CD4-positive, alpha-beta T cell treated with Interferon gamma for 1 hour (primary cell): ENCODE measurements at regions not wholly inside any gene's neighbourhood (a gene's known extent, or its start where the extent isn't known, plus 50 kb on each side); places are given as distances from the start of the nearest gene placed in this dataset.
A peak's percentile ranks its signal among the peaks of the same experiment; 100 is the strongest.

Experiments
- DNase-seq: peaks from one replicate; pipeline ENCODE4 v3.0.0-alpha.2; 2020

- no peak for DNase-seq
These were observed 110.7 kb downstream of the OGFRL1 start for GRCh38 chr6:71399279-71399678.

GRCh38 chr6:71400852-71401251 lies 112.2 kb downstream of the OGFRL1 start:
- DNase-seq, result no peak

GRCh38 chr6:71402096-71402495 lies 113.5 kb downstream of the OGFRL1 start:
- DNase-seq, result no peak

- DNase-seq, result no peak
These were observed 115.0 kb downstream of the OGFRL1 start for GRCh38 chr6:71403422-71404134.

GRCh38 chr6:71404145-71404966 lies 115.7 kb downstream of the OGFRL1 start:
- no peak for DNase-seq

- no peak for DNase-seq
These were observed 116.3 kb downstream of the OGFRL1 start for GRCh38 chr6:71404967-71405278.

- DNase-seq, result no peak
These were observed 116.8 kb downstream of the OGFRL1 start for GRCh38 chr6:71405416-71405815.

GRCh38 chr6:71406865-71407860 lies 118.6 kb downstream of the OGFRL1 start:
- no peak for DNase-seq

GRCh38 chr6:71408787-71409723 lies 120.4 kb downstream of the OGFRL1 start:
- no peak for DNase-seq

- DNase-seq, result no peak
These were observed 121.6 kb downstream of the OGFRL1 start for GRCh38 chr6:71410164-71410566.

- no peak for DNase-seq
These were observed 122.1 kb downstream of the OGFRL1 start for GRCh38 chr6:71410681-71411080.

GRCh38 chr6:71411882-71412281 lies 123.3 kb downstream of the OGFRL1 start:
- DNase-seq, result no peak

GRCh38 chr6:71412559-71413140 lies 124.0 kb downstream of the OGFRL1 start:
- no peak for DNase-seq

GRCh38 chr6:71414486-71414885 lies 125.9 kb downstream of the OGFRL1 start:
- DNase-seq, result no peak

- DNase-seq, result no peak
These were observed 130.8 kb downstream of the OGFRL1 start for GRCh38 chr6:71419217-71420094.

GRCh38 chr6:71420095-71420692 lies 131.6 kb downstream of the OGFRL1 start:
- DNase-seq, result no peak

GRCh38 chr6:71420693-71421328 lies 132.2 kb downstream of the OGFRL1 start:
- DNase-seq, result peak; percentile 48

- no peak for DNase-seq
These were observed 133.0 kb downstream of the OGFRL1 start for GRCh38 chr6:71421611-71422010.

GRCh38 chr6:71430018-71430417 lies 141.4 kb downstream of the OGFRL1 start:
- no peak for DNase-seq

GRCh38 chr6:71433441-71433840 lies 144.8 kb downstream of the OGFRL1 start:
- DNase-seq, result no peak
